ENCODE measurements at regions not wholly inside any gene's neighbourhood (a gene's known extent, or its start where the extent isn't known, plus 50 kb on each side); places are given as distances from the start of the nearest gene placed in this dataset.
A peak's percentile ranks its signal among the peaks of the same experiment; 100 is the strongest.

DNA sequence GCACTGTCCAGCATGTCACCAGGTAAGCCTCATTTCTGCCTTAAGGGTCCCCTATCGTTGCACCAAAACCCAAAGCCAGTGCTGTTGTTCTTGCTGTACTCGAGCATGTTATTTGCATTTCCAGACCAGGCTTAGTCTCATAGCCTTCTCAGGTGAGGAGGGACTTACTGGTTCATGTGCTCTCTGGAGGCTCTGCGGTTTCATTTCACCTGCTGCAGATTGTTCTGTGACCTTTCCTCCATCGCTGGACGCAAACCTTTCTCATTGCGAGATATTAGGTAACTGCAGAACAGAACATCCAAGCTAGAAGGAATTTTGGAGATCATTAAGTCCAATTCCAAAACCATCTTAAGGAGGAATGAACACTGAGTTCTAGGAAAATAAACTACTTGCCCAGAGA, 187.3 kb upstream of the BCL6 start:
- ChIA-PET POLR2A (no interaction called here), CTCF (interaction anchor here (1.1 kb wide), 1 partner anchor 11 kb away, joined by 3 read pairs; no protein-coding TSS in a partner anchor), RAD21 (ENCODE audit: unreplicated experiment) (no interaction called here), SMC1A (ENCODE audit: uncharacterized antibody, unreplicated experiment) (no interaction called here)
- TF ChIP-seq CREB1 (IDR thresholded peaks at IDR 0.05; ENCODE audit: low read depth): no peak
- TF ChIP-seq RUNX3 (IDR thresholded peaks at IDR 0.05; ENCODE audit: low read length): 0 out of 2 replicates have a peak, but pooled peaks have one; percentile 34
- DNase-seq (ENCODE audit: low read depth, low spot score) (no peak), ATAC-seq (no peak), FAIRE-seq (no peak)
- intact Hi-C loops (cut with micrococcal nuclease; ENCODE audit: unreplicated experiment) (no loop called here), in situ Hi-C loops (cut with MboI) (no loop called here)
- Histone ChIP-seq H3K9me3 (replicated peaks; ENCODE audit: control insufficient read depth, insufficient read depth, low read length) (no peaks in the 10 kb centered on the region; the same call in 2 of the 3 replicates), H3K27me3 (replicated peaks in 1 of 2; ENCODE audit: control insufficient read depth in 2 of 2, insufficient read depth in 2 of 2, low read length in 1 of 2) (no peaks in the 10 kb centered on the region; a peak in 2 of 4 replicates), H3K4me2 (ENCODE audit: control insufficient read depth, insufficient read depth) (peak overlapping the region; percentile 41), H3K79me2 (ENCODE audit: control insufficient read depth, insufficient read depth, low read length) (no peaks in the 10 kb centered on the region), H3K9ac (ENCODE audit: control insufficient read depth, insufficient read depth, low read length) (no peak overlapping the region), H3K4me1 (ENCODE audit: control insufficient read depth, insufficient read depth, low read length) (peaks cover 19% of the 10 kb centered on the region), H3K4me3 (no peak overlapping the region), H4K20me1 (ENCODE audit: control insufficient read depth, insufficient read depth) (no peaks in the 10 kb centered on the region), H3K27ac (ENCODE audit: control insufficient read depth, insufficient read depth) (no peak overlapping the region), H2AFZ (ENCODE audit: control insufficient read depth, low read depth, low read length) (no peak overlapping the region), H3K36me3 (ENCODE audit: control insufficient read depth in 2 of 2, insufficient read depth in 2 of 2, low read length in 1 of 2) (no peaks in the 10 kb centered on the region)
- BruUV-seq (replicated peaks): no TSS peak
- WGBS (ENCODE audit: insufficient coverage, insufficient replicate concordance, low lambda C conversion rate, missing lambda C conversion rate): 0% methylated on average over 6 of the region's 6 CpGs

DNA sequence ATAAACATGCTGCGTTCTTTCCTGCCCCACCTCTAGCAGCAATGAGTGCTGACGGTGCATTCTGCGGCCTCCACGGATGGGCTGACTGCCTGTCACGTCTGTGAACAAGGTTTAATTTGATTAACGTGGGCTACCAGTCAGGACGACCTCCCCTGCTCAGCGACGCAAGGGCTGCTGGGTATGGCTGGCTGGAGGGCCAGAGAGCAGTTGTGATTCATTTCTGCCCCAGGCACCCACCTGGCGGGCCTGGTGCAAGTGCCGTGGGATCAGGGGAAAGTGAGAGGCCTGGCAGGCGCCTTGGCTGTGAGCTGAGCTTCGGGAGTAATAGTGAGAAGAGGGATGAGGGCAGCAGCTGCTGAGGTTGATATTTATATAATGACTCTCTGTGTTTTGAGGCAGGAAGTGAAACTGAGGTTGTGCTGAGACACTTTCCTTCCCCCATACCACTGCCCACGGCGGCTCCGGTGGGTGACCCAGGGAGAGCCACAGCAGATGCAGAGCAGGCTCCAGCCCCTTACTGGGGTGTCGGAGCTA, 190.4 kb upstream of the BCL6 start:
- WGBS (ENCODE audit: insufficient coverage, insufficient replicate concordance, low lambda C conversion rate, missing lambda C conversion rate): under 1% methylated on average over 17 of the region's 17 CpGs
- Histone ChIP-seq H3K79me2 (ENCODE audit: control insufficient read depth, insufficient read depth, low read length) (no peaks in the 10 kb centered on the region), H3K27me3 (replicated peaks in 1 of 2; ENCODE audit: control insufficient read depth in 2 of 2, insufficient read depth in 2 of 2, low read length in 1 of 2) (peaks cover 0 to 4% of the 10 kb centered on the region in 2 experiments; a peak in 2 of 4 replicates), H2AFZ (ENCODE audit: control insufficient read depth, low read depth, low read length) (no peak overlapping the region; the same call in 1 of the 2 replicates), H3K4me3 (no peak overlapping the region), H3K36me3 (ENCODE audit: control insufficient read depth in 2 of 2, insufficient read depth in 2 of 2, low read length in 1 of 2) (no peaks in the 10 kb centered on the region), H3K9me3 (replicated peaks; ENCODE audit: control insufficient read depth, insufficient read depth, low read length) (no peaks in the 10 kb centered on the region; the same call in 2 of the 3 replicates), H4K20me1 (ENCODE audit: control insufficient read depth, insufficient read depth) (no peaks in the 10 kb centered on the region), H3K4me1 (ENCODE audit: control insufficient read depth, insufficient read depth, low read length) (peaks cover 19% of the 10 kb centered on the region), H3K27ac (ENCODE audit: control insufficient read depth, insufficient read depth) (no peak overlapping the region), H3K4me2 (ENCODE audit: control insufficient read depth, insufficient read depth) (peak overlapping the region; percentile 36), H3K9ac (ENCODE audit: control insufficient read depth, insufficient read depth, low read length) (no peak overlapping the region)
- POLR2A ChIA-PET: interaction anchor here (0.5 kb wide), 1 partner anchor 846 kb away, joined by 3 read pairs; no protein-coding TSS in a partner anchor
- FAIRE-seq (peak; percentile 95), DNase-seq (ENCODE audit: low read depth, low spot score) (peak; percentile 66), ATAC-seq (peak; percentile 97)
- in situ Hi-C loops (cut with MboI): no loop called here
- CTCF ChIA-PET: interaction anchor here (1.0 kb wide), 1 partner anchor 1020 kb away, joined by 3 read pairs; no protein-coding TSS in a partner anchor
- SMC1A ChIA-PET (ENCODE audit: uncharacterized antibody, unreplicated experiment): interaction anchor here (0.8 to 2.7 kb wide), 6 partner anchors 9 to 186 kb away, joined by 3 to 13 read pairs (median 6); no protein-coding TSS in a partner anchor
- no TSS peak for BruUV-seq (replicated peaks)
- RAD21 ChIA-PET (ENCODE audit: unreplicated experiment): interaction anchor here (0.6 to 2.1 kb wide), 4 partner anchors 10 to 192 kb away, joined by 3 to 6 read pairs (median 4); no protein-coding TSS in a partner anchor
- intact Hi-C loops (cut with micrococcal nuclease; ENCODE audit: unreplicated experiment): loop anchor here (1.0 kb wide), 1 partner anchor 16 kb away; no protein-coding TSS in a partner anchor
- no peak for TF ChIP-seq ZSCAN29 (IDR thresholded peaks at IDR 0.05)
- no peak for TF ChIP-seq KAT2A (conservative IDR thresholded peaks at IDR 0.05; ENCODE audit: control insufficient read depth, low read depth, low read length)
- TF ChIP-seq, protein P1, sequence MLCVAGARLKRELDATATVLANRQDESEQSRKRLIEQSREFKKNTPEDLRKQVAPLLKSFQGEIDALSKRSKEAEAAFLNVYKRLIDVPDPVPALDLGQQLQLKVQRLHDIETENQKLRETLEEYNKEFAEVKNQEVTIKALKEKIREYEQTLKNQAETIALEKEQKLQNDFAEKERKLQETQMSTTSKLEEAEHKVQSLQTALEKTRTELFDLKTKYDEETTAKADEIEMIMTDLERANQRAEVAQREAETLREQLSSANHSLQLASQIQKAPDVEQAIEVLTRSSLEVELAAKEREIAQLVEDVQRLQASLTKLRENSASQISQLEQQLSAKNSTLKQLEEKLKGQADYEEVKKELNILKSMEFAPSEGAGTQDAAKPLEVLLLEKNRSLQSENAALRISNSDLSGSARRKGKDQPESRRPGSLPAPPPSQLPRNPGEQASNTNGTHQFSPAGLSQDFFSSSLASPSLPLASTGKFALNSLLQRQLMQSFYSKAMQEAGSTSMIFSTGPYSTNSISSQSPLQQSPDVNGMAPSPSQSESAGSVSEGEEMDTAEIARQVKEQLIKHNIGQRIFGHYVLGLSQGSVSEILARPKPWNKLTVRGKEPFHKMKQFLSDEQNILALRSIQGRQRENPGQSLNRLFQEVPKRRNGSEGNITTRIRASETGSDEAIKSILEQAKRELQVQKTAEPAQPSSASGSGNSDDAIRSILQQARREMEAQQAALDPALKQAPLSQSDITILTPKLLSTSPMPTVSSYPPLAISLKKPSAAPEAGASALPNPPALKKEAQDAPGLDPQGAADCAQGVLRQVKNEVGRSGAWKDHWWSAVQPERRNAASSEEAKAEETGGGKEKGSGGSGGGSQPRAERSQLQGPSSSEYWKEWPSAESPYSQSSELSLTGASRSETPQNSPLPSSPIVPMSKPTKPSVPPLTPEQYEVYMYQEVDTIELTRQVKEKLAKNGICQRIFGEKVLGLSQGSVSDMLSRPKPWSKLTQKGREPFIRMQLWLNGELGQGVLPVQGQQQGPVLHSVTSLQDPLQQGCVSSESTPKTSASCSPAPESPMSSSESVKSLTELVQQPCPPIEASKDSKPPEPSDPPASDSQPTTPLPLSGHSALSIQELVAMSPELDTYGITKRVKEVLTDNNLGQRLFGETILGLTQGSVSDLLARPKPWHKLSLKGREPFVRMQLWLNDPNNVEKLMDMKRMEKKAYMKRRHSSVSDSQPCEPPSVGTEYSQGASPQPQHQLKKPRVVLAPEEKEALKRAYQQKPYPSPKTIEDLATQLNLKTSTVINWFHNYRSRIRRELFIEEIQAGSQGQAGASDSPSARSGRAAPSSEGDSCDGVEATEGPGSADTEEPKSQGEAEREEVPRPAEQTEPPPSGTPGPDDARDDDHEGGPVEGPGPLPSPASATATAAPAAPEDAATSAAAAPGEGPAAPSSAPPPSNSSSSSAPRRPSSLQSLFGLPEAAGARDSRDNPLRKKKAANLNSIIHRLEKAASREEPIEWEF (IDR thresholded peaks at IDR 0.05; ENCODE audit: insufficient replicate concordance, low read depth, low read length): no peak
- TF ChIP-seq MTA2 (IDR thresholded peaks at IDR 0.05; ENCODE audit: low read depth): peak; percentile 94
- TF ChIP-seq SREBF1 (IDR thresholded peaks at IDR 0.05; ENCODE audit: low read length): no peak
- no peak for TF ChIP-seq SUPT20H (IDR thresholded peaks at IDR 0.05; ENCODE audit: borderline replicate concordance, control insufficient read depth, low read depth, low read length)
- no peak for TF ChIP-seq SUZ12 (IDR thresholded peaks at IDR 0.05; ENCODE audit: unreplicated experiment)
- no peak for TF ChIP-seq HCFC1 (IDR thresholded peaks at IDR 0.05; ENCODE audit: low read length)
- no peak for TF ChIP-seq SIN3A (IDR thresholded peaks at IDR 0.05; ENCODE audit: low read depth, low read length)
- TF ChIP-seq ZNF24 (IDR thresholded peaks at IDR 0.05): no peak
